GM21786 (cell line): ENCODE measurements at regions not wholly inside any gene's neighbourhood (a gene's known extent, or its start where the extent isn't known, plus 50 kb on each side); places are given as distances from the start of the nearest gene placed in this dataset.
"Not testable (repeated sequence)": the region's sequence is repeated elsewhere in the genome, so short reads cannot be mapped to it uniquely, and the experiment has no call there.

ENCODE experiments used
- ATAC-seq: cut with Tn5 transposase; IDR thresholded peaks from one replicate; pipeline ENCODE4 v1.9.1; 2021; ENCODE audit not compliant: unreplicated experiment

DNA sequence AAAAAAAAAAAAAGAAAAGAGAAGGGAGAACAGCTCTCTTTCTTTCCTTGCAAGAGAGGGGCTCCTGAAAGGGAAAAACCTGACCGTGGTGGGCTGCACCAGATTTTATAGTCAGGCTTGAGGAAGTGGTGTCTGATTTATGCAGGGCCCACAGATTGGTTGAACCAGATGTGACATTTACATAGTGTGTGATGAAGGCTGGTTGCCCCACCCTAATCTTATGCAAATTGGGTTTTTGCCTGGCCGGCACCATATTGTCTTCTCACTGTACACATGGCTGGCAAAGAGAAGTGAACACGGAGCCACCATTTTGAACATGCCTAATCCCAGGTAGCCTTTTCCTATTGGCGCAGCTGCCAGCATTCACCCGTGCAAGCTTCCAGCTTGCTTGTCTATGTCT, 154.4 kb downstream of the OXSM start:
- no peak for ATAC-seq

DNA sequence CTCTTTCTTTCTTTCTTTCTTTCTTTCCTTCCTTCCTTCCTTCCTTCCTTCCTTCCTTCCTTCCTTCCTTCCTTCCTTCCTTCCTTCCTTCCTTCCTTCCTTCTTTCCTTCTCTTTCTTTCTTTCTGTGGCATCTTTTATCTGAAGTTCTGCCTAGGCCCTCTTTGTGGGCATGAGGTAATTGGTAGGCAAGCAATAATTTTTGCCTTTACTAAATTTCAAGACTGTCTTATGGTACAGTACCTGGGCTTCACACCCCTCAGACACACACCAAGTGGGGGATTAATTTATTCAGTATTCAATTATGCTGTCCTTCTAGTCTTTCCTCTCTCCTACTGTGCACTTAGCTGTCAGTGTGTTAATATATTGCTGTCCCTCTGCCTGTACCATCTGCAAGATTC, 155.5 kb downstream of the OXSM start:
- ATAC-seq: no peak

DNA sequence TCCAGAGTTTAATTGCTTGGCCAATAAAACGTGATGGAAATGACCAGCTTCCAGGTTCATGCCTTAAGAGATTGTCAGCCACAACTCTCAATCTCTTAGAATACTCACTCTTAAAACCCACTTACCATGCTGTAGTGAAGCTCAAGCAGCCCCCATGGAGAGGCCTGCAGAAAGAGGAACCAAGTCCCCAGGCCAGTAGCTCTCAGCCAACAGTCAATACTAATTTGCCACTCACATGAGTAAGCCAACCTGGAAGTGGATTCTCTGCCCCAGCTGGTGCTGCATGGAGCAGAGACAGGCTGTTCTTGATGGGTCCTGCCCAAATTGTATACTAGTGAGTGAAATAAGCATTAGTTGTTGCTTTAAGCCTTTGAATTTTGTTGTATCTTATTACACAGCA, 155.9 kb downstream of the OXSM start:
- ATAC-seq: no peak

DNA sequence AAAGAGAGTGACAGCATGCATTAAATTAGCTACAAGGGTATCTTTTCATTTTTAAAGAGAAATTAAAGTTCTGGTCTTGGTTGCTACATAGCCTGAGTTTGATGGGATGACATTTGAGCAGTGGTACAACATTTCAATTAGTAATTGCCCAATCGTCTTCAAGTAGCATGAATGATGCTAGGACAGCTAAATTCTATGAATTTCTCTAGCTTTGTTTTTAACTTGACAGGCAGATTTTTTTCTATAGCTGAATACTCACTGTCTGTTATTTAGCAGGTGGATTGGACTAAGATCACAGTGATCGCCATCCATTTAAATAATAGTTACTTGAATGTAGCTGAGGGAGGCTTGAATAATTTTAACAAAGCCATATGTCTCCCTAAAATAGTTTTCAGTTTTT, 162.2 kb downstream of the OXSM start:
- no peak for ATAC-seq

DNA sequence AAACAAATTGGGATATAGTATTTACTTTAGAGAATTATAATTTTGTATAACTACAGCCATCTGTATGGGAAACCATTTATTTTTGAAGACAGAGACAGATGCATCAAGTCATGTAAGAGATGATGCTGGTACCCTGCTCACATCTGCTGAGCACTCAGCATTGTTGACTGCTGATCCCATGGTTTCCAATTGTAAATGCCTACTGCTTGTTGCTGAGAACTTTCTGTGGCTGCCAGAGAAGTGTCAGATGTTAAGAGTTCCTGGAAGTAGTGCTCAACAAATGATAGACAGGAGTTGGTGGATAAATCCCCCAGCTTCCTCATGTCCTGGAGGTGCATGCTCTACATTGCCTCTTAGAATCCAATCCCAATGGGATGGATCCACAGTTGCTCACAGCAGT, 167.1 kb downstream of the OXSM start:
- ATAC-seq: no peak

DNA sequence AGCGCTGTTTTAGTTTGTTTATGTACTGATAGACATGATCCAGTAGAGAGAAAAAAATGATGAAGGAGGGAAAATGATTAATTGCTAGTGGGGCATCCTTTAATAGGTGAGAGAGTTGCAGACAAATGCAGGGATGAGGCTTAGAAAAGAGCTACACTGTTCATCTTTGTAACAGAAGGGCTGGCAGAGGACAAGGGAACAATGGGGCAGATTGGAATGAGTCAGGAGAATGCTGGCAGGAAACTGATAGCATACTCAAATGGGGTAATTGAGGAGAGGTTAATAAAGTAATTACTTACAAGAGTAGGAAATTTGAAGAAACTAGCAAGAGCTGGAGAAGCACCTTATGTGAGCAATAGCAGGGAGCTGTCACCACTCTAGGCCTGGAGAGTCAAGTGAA, 170.9 kb downstream of the OXSM start:
- ATAC-seq: no peak

DNA sequence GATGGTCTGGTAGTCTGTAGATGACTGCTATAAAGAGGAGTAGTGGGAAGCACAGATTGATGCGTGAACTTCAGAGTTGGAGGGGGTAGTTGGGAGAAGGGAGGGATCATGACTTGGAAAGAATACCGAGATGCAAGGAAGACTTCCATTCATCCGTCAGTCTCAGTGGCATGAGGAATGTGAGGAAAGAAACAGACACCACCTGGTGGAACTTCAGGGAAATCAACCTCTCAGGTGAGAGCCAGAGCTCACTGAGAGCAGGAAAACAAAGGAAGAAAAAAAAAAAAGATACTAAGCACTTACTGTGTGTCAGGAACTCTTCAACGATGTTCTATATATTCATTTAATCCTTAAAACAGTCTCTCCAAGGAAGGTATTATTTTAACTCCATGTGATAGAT, 172.4 kb downstream of the OXSM start:
- ATAC-seq: no peak

DNA sequence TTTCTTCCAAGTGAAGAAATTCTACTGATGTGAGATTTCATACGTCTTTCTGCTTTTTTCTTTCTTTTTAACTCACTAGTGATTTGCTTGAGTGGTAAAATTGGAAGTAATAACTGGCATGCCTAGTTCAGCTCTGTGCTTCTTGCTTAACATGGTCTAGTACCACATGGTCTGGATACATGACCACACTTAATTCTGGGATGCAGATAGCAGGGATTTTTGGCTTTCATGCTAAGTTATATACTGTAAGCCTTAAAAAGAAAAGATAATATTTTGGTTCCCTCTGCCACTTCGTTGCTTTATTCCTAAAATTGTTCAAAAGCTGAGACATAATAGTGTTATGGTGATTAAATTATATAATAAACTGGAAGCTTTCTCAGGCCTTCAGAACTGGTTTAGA, 174.3 kb downstream of the OXSM start:
- ATAC-seq: no peak

- no peak for ATAC-seq
Observed at GRCh38 chr3:25967385-25967784, 177.5 kb downstream of the OXSM start.

- no peak for ATAC-seq
Observed at GRCh38 chr3:25971736-25972135, 181.8 kb downstream of the OXSM start.

DNA sequence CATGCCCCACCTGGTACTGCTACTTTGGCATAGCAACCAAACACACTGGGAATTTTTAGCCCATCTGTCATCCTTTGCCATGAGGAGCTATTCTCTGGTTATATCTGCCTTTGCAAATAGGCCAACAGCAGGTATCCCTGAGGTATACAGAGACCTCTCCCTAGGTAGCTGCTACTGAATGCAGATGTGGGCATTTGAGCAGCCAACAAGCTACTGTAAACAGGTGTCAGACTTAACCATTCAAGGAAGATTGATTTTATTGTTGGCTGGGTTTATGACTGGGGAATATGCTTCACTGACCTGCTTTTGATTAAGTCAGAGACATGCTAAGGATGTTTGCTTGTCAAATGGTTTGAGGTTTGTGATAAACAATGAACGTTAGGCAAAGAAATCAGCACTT, 183.2 kb downstream of the OXSM start:
- no peak for ATAC-seq

DNA sequence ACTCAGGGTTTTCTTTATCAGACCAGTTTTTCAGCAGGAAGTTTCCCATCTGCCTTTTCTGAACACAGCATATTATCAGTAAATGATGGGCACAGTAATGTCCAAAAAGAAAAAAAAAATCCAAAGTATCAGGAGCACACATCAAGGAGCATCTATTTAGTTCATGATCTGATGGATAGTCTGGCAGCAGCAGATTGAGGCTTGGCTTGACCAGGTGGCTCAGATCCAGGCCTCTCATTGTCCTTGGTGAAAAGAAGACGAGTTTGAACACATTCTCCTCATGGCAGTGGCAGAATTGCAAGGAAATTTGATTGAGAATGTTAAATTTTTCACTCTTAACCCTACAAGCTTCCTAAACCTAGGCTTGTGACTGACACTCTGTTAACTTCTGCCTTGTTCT, 192.9 kb downstream of the OXSM start:
- no peak for ATAC-seq

- no peak for ATAC-seq
Observed at GRCh38 chr3:25985621-25986020, 195.7 kb downstream of the OXSM start.

- ATAC-seq: no peak
Observed at GRCh38 chr3:25992606-25993005, 202.7 kb downstream of the OXSM start.

DNA sequence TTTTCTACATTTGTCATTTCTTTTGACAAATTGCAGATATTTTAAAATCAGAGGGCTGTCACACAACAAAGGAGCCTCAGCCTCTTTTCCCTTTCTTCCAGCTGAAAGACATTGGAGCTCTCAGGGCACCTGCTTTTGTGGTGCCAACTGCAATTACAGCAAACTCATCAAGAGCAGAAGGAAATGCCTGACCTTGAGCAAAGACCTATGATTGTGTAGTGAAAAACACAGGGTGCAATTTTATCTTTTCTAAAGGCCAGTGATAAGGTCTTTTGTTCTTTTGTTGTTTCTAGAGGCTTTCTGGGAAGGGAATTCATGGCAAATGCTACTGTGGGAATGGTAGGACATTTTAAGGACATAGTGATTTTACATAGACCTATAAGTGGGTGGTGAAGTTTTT, 214.3 kb downstream of the OXSM start:
- ATAC-seq: no peak

DNA sequence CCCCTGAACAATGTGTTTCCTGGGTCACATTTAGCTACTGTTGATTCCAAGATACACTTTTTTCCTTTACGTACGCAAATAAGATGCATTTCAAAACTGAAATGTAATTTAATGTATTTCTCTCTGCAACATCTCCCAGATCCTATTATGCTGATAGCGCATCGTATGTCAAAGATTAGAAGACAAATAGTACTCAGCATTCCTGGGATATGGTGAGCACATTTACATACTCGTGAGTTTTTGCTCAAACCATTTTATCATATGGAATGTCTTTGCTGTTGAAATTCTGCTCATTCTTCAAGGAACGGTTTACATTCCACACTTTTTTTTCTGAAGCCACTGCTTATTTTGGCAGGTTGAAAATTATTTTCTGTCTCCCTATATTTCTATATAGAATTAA, 221.4 kb downstream of the OXSM start:
- ATAC-seq: no peak

DNA sequence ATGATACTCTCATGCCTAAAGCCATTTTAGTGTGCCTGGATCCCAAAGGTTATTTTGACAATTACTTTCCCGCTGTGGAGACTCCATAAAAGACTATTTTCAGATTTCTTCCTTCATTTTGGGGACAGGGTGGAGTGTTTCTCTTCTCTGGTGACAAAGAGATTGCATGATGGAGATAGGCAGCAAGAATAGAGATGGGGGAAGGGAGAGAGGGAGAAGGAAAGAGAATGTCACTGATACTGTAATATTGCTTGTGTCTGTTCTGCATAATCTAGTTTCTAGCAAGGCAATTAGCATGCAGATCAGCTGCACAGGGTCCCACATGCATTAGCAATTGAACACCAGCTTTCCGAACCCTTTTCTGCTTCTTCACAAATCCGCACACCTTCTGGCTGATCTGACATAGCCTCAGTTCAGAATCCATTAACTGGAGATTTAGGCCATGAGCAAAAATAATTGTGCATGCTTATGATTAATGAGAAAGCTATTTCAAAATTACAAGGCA, 222.4 kb downstream of the OXSM start:
- no peak for ATAC-seq

DNA sequence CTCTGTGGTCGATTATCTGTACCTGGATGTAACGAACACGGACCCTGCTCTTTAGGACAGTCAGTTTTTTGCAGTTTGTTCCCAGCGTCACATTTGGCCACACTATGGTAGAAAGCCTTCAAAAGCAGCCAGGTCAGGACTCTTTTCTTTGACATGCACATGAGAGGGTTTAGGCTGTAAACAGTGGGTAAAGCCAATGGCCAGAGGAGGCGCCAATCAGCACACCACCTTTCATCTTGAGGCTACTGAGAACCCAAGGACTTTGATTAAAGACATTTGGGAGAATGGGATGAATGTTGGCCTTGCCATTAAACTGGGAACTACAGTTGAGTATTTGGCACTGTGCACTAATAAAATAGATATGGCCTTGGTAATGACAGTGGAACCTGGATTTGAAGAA, 225.9 kb downstream of the OXSM start:
- no peak for ATAC-seq

DNA sequence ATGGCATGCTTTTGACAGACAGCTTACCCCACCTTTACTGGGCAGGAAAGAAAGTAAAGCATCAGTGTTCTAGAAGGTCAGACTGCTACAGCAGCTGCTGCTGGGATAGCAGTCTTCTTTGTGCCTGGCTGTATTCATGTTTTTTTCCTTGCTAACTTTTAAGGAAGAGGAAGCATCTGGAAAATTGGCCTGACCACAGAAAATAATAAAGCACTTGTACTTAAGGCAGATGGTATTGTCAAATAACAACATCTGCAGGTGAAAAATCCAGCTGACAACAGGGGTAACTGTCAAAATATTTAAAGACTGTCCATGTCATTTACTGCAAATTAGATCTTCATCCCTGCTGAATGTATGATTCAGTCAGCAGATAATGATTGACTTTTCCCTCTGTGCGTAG, 229.0 kb downstream of the OXSM start:
- no peak for ATAC-seq

GRCh38 chr3:26024206-26024605, 234.3 kb downstream of the OXSM start:
- not testable (repeated sequence) for ATAC-seq

GRCh38 chr3:26029321-26029720, 239.4 kb downstream of the OXSM start:
- ATAC-seq: no peak

GRCh38 chr3:26042126-26042525, 252.2 kb downstream of the OXSM start:
- ATAC-seq: not testable (repeated sequence)

DNA sequence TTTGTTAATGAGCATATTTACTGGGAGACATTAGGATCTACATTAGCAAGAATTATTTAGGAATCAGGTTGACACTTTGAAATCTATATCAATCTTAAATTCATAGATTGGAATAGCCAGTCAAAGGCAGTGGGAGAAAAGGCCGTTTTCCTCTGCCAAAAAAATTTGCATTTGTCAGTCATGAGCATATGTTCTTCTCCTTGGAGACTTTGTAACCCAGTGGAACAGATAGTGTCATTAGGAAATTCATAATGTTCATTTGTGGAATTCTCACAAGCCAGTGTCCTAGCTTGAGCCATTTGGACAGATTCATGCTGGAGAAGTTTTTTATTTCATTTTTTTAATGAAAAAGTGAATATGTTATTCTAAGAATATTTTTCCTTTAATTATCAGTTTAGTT, 260.1 kb downstream of the OXSM start:
- ATAC-seq: no peak

- no peak for ATAC-seq
Observed at GRCh38 chr3:26050776-26051175, 260.9 kb downstream of the OXSM start.
